ENCODE measurements at regions not wholly inside any gene's neighbourhood (a gene's known extent, or its start where the extent isn't known, plus 50 kb on each side); places are given as distances from the start of the nearest gene placed in this dataset.

DNA sequence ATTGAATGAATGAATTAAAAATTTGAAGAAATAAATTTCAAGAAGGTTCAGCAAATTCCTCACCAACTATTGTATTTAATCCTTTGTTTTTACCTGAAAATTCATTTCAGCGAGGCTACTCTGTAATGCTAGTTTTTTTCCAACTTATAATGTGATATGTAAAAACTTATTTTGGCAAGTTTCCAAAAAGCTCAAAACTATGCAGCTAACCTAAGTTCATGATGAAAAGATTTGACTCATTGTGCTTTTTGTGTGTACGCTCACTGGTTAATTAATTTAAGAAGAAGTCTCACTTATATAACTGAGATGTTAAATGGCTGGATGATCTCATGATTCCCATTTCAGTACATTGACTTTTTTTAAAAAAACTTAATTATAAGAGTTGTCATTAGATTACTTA, 196.0 kb upstream of the SAMSN1 start:
- H3K4me3 ChIP-seq (replicated peaks in 1 of 4; ENCODE audit: control extremely low read depth in 1 of 4, insufficient read depth in 1 of 4, low read depth in 3 of 4, low read length in 4 of 4), result no peak overlapping the region
- TF ChIP-seq EZH2 (IDR thresholded peaks at IDR 0.05; ENCODE audit: low read length, missing control alignments), result no peak
- TF ChIP-seq, protein P1, sequence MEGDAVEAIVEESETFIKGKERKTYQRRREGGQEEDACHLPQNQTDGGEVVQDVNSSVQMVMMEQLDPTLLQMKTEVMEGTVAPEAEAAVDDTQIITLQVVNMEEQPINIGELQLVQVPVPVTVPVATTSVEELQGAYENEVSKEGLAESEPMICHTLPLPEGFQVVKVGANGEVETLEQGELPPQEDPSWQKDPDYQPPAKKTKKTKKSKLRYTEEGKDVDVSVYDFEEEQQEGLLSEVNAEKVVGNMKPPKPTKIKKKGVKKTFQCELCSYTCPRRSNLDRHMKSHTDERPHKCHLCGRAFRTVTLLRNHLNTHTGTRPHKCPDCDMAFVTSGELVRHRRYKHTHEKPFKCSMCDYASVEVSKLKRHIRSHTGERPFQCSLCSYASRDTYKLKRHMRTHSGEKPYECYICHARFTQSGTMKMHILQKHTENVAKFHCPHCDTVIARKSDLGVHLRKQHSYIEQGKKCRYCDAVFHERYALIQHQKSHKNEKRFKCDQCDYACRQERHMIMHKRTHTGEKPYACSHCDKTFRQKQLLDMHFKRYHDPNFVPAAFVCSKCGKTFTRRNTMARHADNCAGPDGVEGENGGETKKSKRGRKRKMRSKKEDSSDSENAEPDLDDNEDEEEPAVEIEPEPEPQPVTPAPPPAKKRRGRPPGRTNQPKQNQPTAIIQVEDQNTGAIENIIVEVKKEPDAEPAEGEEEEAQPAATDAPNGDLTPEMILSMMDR (conservative IDR thresholded peaks at IDR 0.05 in 1 of 2, IDR thresholded peaks at IDR 0.05 in 1 of 2; ENCODE audit: low read depth in 1 of 2, low read length in 2 of 2), result no peak
- H3K27ac ChIP-seq (ENCODE audit: insufficient read depth, low read length), result no peak overlapping the region
- no peak overlapping the region for H3K4me2 ChIP-seq (ENCODE audit: extremely low read depth, insufficient read depth, low read length)
- DNase-seq (ENCODE audit: low read depth in 2 of 2), result no peak
- no peaks in the 10 kb centered on the region for H3K79me2 ChIP-seq (ENCODE audit: control insufficient read depth, insufficient read depth, low read length)
- no peaks in the 10 kb centered on the region for H3K9me3 ChIP-seq (ENCODE audit: control insufficient read depth, insufficient read depth, low read depth, low read length)
- H3K36me3 ChIP-seq (ENCODE audit: control insufficient read depth, insufficient read depth, low read length), result no peaks in the 10 kb centered on the region
- H3K4me1 ChIP-seq (ENCODE audit: control insufficient read depth, extremely low read depth, insufficient read depth, low read length), result no peaks in the 10 kb centered on the region
- H3K27me3 ChIP-seq (ENCODE audit: control insufficient read depth, insufficient read depth, low read length), result no peaks in the 10 kb centered on the region
- no peaks in the 10 kb centered on the region for H4K20me1 ChIP-seq (ENCODE audit: control insufficient read depth, extremely low read depth, insufficient read depth, low read length)
- no peak overlapping the region for H2AFZ ChIP-seq (ENCODE audit: low read length)
- no peak overlapping the region for H3K9ac ChIP-seq (ENCODE audit: insufficient read depth, low read length)

DNA sequence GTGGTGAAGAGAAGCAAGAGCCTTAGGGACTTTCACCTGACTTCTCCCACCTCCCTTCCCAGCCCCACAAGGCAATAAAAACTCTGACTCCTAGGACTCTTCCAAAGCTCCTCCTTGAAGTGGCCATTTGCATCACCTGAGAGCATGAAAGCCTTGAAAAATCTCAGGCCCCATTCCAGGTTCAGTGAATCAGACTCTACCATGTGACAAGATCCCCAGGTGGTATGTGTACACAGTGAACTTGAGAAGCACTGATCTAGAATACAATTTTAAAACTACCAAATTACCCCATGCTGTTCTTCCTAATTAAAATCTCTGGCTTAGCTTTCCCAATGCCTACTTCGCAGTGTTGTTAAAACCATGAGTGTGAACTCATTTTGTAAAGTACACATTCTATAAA, 195.1 kb upstream of the SAMSN1 start:
- Histone ChIP-seq H3K79me2 (ENCODE audit: control insufficient read depth, insufficient read depth, low read length) (no peaks in the 10 kb centered on the region), H3K27me3 (ENCODE audit: control insufficient read depth, insufficient read depth, low read length) (no peaks in the 10 kb centered on the region), H3K9me3 (ENCODE audit: control insufficient read depth, insufficient read depth, low read depth, low read length) (no peaks in the 10 kb centered on the region), H3K27ac (ENCODE audit: insufficient read depth, low read length) (no peak overlapping the region), H3K9ac (ENCODE audit: insufficient read depth, low read length) (no peak overlapping the region), H3K4me1 (ENCODE audit: control insufficient read depth, extremely low read depth, insufficient read depth, low read length) (no peaks in the 10 kb centered on the region), H3K4me2 (ENCODE audit: extremely low read depth, insufficient read depth, low read length) (no peak overlapping the region), H2AFZ (ENCODE audit: low read length) (no peak overlapping the region), H3K4me3 (replicated peaks in 1 of 4; ENCODE audit: control extremely low read depth in 1 of 4, insufficient read depth in 1 of 4, low read depth in 3 of 4, low read length in 4 of 4) (no peak overlapping the region), H3K36me3 (ENCODE audit: control insufficient read depth, insufficient read depth, low read length) (no peaks in the 10 kb centered on the region), H4K20me1 (ENCODE audit: control insufficient read depth, extremely low read depth, insufficient read depth, low read length) (no peaks in the 10 kb centered on the region)
- TF ChIP-seq EZH2 (IDR thresholded peaks at IDR 0.05; ENCODE audit: low read length, missing control alignments), result no peak
- TF ChIP-seq, protein P1 (conservative IDR thresholded peaks at IDR 0.05 in 1 of 2, IDR thresholded peaks at IDR 0.05 in 1 of 2; ENCODE audit: low read depth in 1 of 2, low read length in 2 of 2), result no peak
- no peak for DNase-seq (ENCODE audit: low read depth in 2 of 2)

DNA sequence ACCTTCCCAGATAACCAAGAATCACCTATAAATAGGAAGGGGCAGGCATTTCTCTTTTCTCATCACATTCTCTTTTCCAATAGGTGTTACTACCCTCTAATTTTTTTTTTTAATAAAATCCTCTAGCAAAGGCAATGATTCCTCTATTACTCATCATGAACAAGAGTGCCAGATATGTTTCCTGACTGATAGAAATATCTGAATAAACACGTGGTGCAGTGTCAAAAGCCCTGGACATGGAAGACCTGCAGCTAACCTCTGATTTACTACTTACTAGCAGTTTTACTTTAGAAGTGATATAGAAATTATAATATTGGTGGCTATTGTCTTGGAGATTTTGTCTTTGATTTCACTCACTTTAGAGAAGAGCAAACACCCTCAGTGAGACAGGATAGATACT, 194.6 kb upstream of the SAMSN1 start:
- TF ChIP-seq, protein P1 (conservative IDR thresholded peaks at IDR 0.05 in 1 of 2, IDR thresholded peaks at IDR 0.05 in 1 of 2; ENCODE audit: low read depth in 1 of 2, low read length in 2 of 2), result no peak
- TF ChIP-seq EZH2 (IDR thresholded peaks at IDR 0.05; ENCODE audit: low read length, missing control alignments), result no peak
- Histone ChIP-seq H3K4me1 (ENCODE audit: control insufficient read depth, extremely low read depth, insufficient read depth, low read length) (no peaks in the 10 kb centered on the region), H4K20me1 (ENCODE audit: control insufficient read depth, extremely low read depth, insufficient read depth, low read length) (no peaks in the 10 kb centered on the region), H3K27ac (ENCODE audit: insufficient read depth, low read length) (no peak overlapping the region), H3K4me3 (replicated peaks in 1 of 4; ENCODE audit: control extremely low read depth in 1 of 4, insufficient read depth in 1 of 4, low read depth in 3 of 4, low read length in 4 of 4) (no peak overlapping the region), H3K27me3 (ENCODE audit: control insufficient read depth, insufficient read depth, low read length) (no peaks in the 10 kb centered on the region), H3K9ac (ENCODE audit: insufficient read depth, low read length) (no peak overlapping the region), H3K9me3 (ENCODE audit: control insufficient read depth, insufficient read depth, low read depth, low read length) (no peaks in the 10 kb centered on the region), H2AFZ (ENCODE audit: low read length) (no peak overlapping the region), H3K36me3 (ENCODE audit: control insufficient read depth, insufficient read depth, low read length) (no peaks in the 10 kb centered on the region), H3K79me2 (ENCODE audit: control insufficient read depth, insufficient read depth, low read length) (no peaks in the 10 kb centered on the region), H3K4me2 (ENCODE audit: extremely low read depth, insufficient read depth, low read length) (no peak overlapping the region)
- no peak for DNase-seq (ENCODE audit: low read depth in 2 of 2)

Measured in fibroblast of lung (primary cell).